GM13976 (cell line): ENCODE measurements at regions not wholly inside any gene's neighbourhood (a gene's known extent, or its start where the extent isn't known, plus 50 kb on each side); places are given as distances from the start of the nearest gene placed in this dataset.
A peak's percentile ranks its signal among the peaks of the same experiment; 100 is the strongest.

Experiments used
- DNase-seq: peaks from one replicate; pipeline ENCODE4 v3.0.0; 2012; ENCODE audit warnings: low spot score
- CTCF ChIP-seq: IDR thresholded peaks from 2 replicates; pipeline ENCODE4 v1.5.1; 2012; ENCODE audit warnings: borderline replicate concordance, mild to moderate bottlenecking; ENCODE audit not compliant: insufficient read depth; ENCODE audit errors: extremely low read depth, missing control alignments, control extremely low read depth
- in situ Hi-C: fragments of 300-500 bp; cut with MboI; formaldehyde crosslinking; loops from one replicate; pipeline ENCODE4 v1.12.0; 2022; ENCODE audit warnings: low sequenced_read_pairs, mixed read lengths, inconsistent platforms; ENCODE audit not compliant: unreplicated experiment

GRCh38 chr13:97851269-97851668 is 102.2 kb upstream of the IPO5 start:
- in situ Hi-C loops, result no loop called here
- no peak for TF ChIP-seq CTCF
- no peak for DNase-seq

GRCh38 chr13:97852181-97852874 is 101.1 kb upstream of the IPO5 start:
- in situ Hi-C loops, result no loop called here

GRCh38 chr13:97853550-97853949 is 99.9 kb upstream of the IPO5 start:
- TF ChIP-seq CTCF, result no peak
- in situ Hi-C loops, result no loop called here

More at GRCh38 chr13:97852181-97852874, 101.1 kb upstream of the IPO5 start:
- no peak for DNase-seq
- no peak for TF ChIP-seq CTCF

GRCh38 chr13:97855570-97856303 is 97.7 kb upstream of the IPO5 start:
- in situ Hi-C loops, result no loop called here
- DNase-seq, result peak; percentile 47
- TF ChIP-seq CTCF, result peak; percentile 86

More at GRCh38 chr13:97853550-97853949, 99.9 kb upstream of the IPO5 start:
- DNase-seq, result no peak

- TF ChIP-seq CTCF, result no peak
- DNase-seq, result no peak
- in situ Hi-C loops, result no loop called here
Observed at GRCh38 chr13:97856304-97856675, 97.2 kb upstream of the IPO5 start.

- no peak for TF ChIP-seq CTCF
- no peak for DNase-seq
- in situ Hi-C loops, result no loop called here
Observed at GRCh38 chr13:97858161-97858560, 95.3 kb upstream of the IPO5 start.
